ENCODE measurements at regions not wholly inside any gene's neighbourhood (a gene's known extent, or its start where the extent isn't known, plus 50 kb on each side); places are given as distances from the start of the nearest gene placed in this dataset.

GRCh38 chr11:93958991-93959390, 62.2 kb upstream of the HEPHL1 start:
- no peak for TF ChIP-seq CTCF (IDR thresholded peaks at IDR 0.05; ENCODE audit: borderline replicate concordance, insufficient read depth, low read depth, low read length)
- H3K4me3 ChIP-seq (ENCODE audit: low read depth, low read length): no peak overlapping the region

GRCh38 chr11:93959663-93960062, 61.5 kb upstream of the HEPHL1 start:
- H3K4me3 ChIP-seq (ENCODE audit: low read depth, low read length): no peak overlapping the region
- TF ChIP-seq CTCF (IDR thresholded peaks at IDR 0.05; ENCODE audit: borderline replicate concordance, insufficient read depth, low read depth, low read length): no peak

- TF ChIP-seq CTCF (IDR thresholded peaks at IDR 0.05; ENCODE audit: borderline replicate concordance, insufficient read depth, low read depth, low read length): no peak
- no peak overlapping the region for H3K4me3 ChIP-seq (ENCODE audit: low read depth, low read length)
These were observed 58.1 kb upstream of the HEPHL1 start for GRCh38 chr11:93963072-93963471.

- TF ChIP-seq CTCF (IDR thresholded peaks at IDR 0.05; ENCODE audit: borderline replicate concordance, insufficient read depth, low read depth, low read length): no peak
- no peak overlapping the region for H3K4me3 ChIP-seq (ENCODE audit: low read depth, low read length)
These were observed 53.9 kb upstream of the HEPHL1 start for GRCh38 chr11:93967258-93967657.

GRCh38 chr11:93967944-93968343, 53.2 kb upstream of the HEPHL1 start:
- TF ChIP-seq CTCF (IDR thresholded peaks at IDR 0.05; ENCODE audit: borderline replicate concordance, insufficient read depth, low read depth, low read length): no peak
- no peak overlapping the region for H3K4me3 ChIP-seq (ENCODE audit: low read depth, low read length)

GRCh38 chr11:93969925-93970922, 50.9 kb upstream of the HEPHL1 start:
- TF ChIP-seq CTCF (IDR thresholded peaks at IDR 0.05; ENCODE audit: borderline replicate concordance, insufficient read depth, low read depth, low read length): no peak
- H3K4me3 ChIP-seq (ENCODE audit: low read depth, low read length): no peak overlapping the region
